Erythroblast (primary cell): ENCODE measurements at regions not wholly inside any gene's neighbourhood (a gene's known extent, or its start where the extent isn't known, plus 50 kb on each side); places are given as distances from the start of the nearest gene placed in this dataset.

ENCODE experiments used
- GATA1 ChIP-seq: IDR thresholded peaks from 2 replicates; pipeline ENCODE4 v1.6.1; 2011; ENCODE audit warnings: low read depth, mild to moderate bottlenecking, control low read depth, low read length, moderate library complexity
- POLR2A ChIP-seq: IDR thresholded peaks from 2 replicates; pipeline ENCODE4 v1.6.1; 2011; ENCODE audit warnings: mild to moderate bottlenecking, low read length

- TF ChIP-seq POLR2A (no peak), GATA1 (no peak)
These were observed 264.9 kb upstream of the SDK2 start for GRCh38 chr17:73909186-73909585.
